ENCODE measurements at regions not wholly inside any gene's neighbourhood (a gene's known extent, or its start where the extent isn't known, plus 50 kb on each side); places are given as distances from the start of the nearest gene placed in this dataset.

DNA sequence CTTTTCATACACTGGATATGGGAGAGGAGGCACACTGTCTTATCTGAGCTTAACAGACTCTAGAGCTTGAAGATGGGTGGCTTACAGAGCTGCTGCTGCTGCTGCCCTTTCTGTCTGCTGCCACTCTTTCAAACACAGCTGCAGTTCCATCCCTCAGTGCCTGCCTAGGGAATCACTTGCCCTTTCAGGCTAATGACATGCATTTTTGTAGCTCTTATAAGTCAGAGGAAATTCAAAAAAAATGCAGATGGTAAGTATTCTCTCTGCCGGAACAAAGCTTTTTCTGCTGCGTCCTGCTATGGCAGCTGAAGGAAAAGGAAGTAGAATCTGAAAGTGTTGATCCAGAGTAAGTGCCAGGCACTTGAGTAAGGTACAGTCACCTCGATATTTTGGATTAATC lies 460.4 kb upstream of the DIAPH2 start:
- Mint-ChIP-seq H3K4me3 (ENCODE audit: unreplicated experiment) (no peak overlapping the region), H3K27me3 (ENCODE audit: unreplicated experiment) (no peaks in the 10 kb centered on the region), H3K27ac (ENCODE audit: unreplicated experiment) (no peak overlapping the region), H3K36me3 (ENCODE audit: low read depth, unreplicated experiment) (no peaks in the 10 kb centered on the region), H3K9me3 (ENCODE audit: unreplicated experiment) (no peaks in the 10 kb centered on the region), H3K4me1 (ENCODE audit: unreplicated experiment) (no peaks in the 10 kb centered on the region)
- TF ChIP-seq CTCF (IDR thresholded peaks at IDR 0.05; ENCODE audit: unreplicated experiment) = no peak
- no peak for DNase-seq (ENCODE audit: low spot score)

- no peak for DNase-seq (ENCODE audit: low spot score)
- H3K36me3 Mint-ChIP-seq (ENCODE audit: low read depth, unreplicated experiment) = no peaks in the 10 kb centered on the region
- TF ChIP-seq CTCF (IDR thresholded peaks at IDR 0.05; ENCODE audit: unreplicated experiment) = no peak
- no peak overlapping the region for H3K4me3 Mint-ChIP-seq (ENCODE audit: unreplicated experiment)
- no peak overlapping the region for H3K27ac Mint-ChIP-seq (ENCODE audit: unreplicated experiment)
- H3K27me3 Mint-ChIP-seq (ENCODE audit: unreplicated experiment) = no peaks in the 10 kb centered on the region
- peaks cover 6% of the 10 kb centered on the region for H3K4me1 Mint-ChIP-seq (ENCODE audit: unreplicated experiment)
- H3K9me3 Mint-ChIP-seq (ENCODE audit: unreplicated experiment) = no peaks in the 10 kb centered on the region
Observed at GRCh38 chrX:96244955-96245354, 439.7 kb upstream of the DIAPH2 start.

DNA sequence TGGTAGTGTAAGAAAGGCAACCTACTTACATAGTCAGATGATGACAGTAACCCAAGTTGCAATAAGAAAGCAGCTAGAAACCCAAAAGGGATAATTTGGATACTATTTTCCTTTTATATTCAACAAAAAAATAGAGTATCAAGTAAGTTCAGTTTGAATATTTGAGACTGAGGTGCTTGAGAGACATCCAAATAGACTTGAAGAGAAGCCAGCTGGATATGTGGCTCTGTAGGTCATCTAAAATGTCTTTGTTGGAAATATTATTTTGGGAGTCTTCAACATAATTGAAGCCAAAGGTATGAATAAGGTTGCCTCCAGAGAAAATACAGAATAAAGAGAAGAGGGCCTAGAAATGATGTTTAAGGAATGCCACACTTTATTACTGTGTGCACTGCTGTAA lies 438.2 kb upstream of the DIAPH2 start:
- DNase-seq (ENCODE audit: low spot score) = no peak
- H3K9me3 Mint-ChIP-seq (ENCODE audit: unreplicated experiment) = no peaks in the 10 kb centered on the region
- H3K4me1 Mint-ChIP-seq (ENCODE audit: unreplicated experiment) = peaks cover 6% of the 10 kb centered on the region
- no peaks in the 10 kb centered on the region for H3K36me3 Mint-ChIP-seq (ENCODE audit: low read depth, unreplicated experiment)
- no peak for TF ChIP-seq CTCF (IDR thresholded peaks at IDR 0.05; ENCODE audit: unreplicated experiment)
- H3K27ac Mint-ChIP-seq (ENCODE audit: unreplicated experiment) = no peak overlapping the region
- H3K4me3 Mint-ChIP-seq (ENCODE audit: unreplicated experiment) = no peak overlapping the region
- no peaks in the 10 kb centered on the region for H3K27me3 Mint-ChIP-seq (ENCODE audit: unreplicated experiment)
